ENCODE measurements at regions not wholly inside any gene's neighbourhood (a gene's known extent, or its start where the extent isn't known, plus 50 kb on each side); places are given as distances from the start of the nearest gene placed in this dataset.

- TF ChIP-seq CTCF (IDR thresholded peaks at IDR 0.05) (no peak), POLR2A (IDR thresholded peaks at IDR 0.05) (no peak)
Measured at GRCh38 chr1:11421443-11421842, 57.5 kb upstream of the DISP3 start.
